NCI-H1930 (cell line): ENCODE measurements at regions not wholly inside any gene's neighbourhood (a gene's known extent, or its start where the extent isn't known, plus 50 kb on each side); places are given as distances from the start of the nearest gene placed in this dataset.

Experiments used
- DNase-seq, 2 experiments: peaks; one replicate each; lab custom pipeline; 2025; lab: John Stamatoyannopoulos, UW

- DNase-seq = no peak
These were observed 50.2 kb upstream of the CDK1 start for GRCh38 chr10:60728056-60728455.

- DNase-seq = no peak
These were observed 52.0 kb upstream of the CDK1 start for GRCh38 chr10:60726257-60726656.

- no peak for DNase-seq
These were observed 55.7 kb upstream of the CDK1 start for GRCh38 chr10:60722623-60723022.

GRCh38 chr10:60719721-60720120, 58.6 kb upstream of the CDK1 start:
- no peak for DNase-seq

GRCh38 chr10:60718886-60719285, 59.4 kb upstream of the CDK1 start:
- DNase-seq = no peak

- DNase-seq = no peak
These were observed 60.4 kb upstream of the CDK1 start for GRCh38 chr10:60717852-60718251.

- no peak for DNase-seq
These were observed 64.0 kb upstream of the CDK1 start for GRCh38 chr10:60714233-60714632.

GRCh38 chr10:60711496-60711895, 66.8 kb upstream of the CDK1 start:
- DNase-seq = no peak

GRCh38 chr10:60710041-60710440, 68.2 kb upstream of the CDK1 start:
- no peak for DNase-seq

- DNase-seq = no peak
These were observed 69.6 kb upstream of the CDK1 start for GRCh38 chr10:60708666-60709065.

GRCh38 chr10:60707841-60708240, 70.4 kb upstream of the CDK1 start:
- no peak for DNase-seq

- no peak for DNase-seq
These were observed 72.1 kb upstream of the CDK1 start for GRCh38 chr10:60706146-60706545.

GRCh38 chr10:60705376-60705775, 72.9 kb upstream of the CDK1 start:
- DNase-seq = no peak

- no peak for DNase-seq
These were observed 73.8 kb upstream of the CDK1 start for GRCh38 chr10:60704471-60704870.

- DNase-seq = no peak
These were observed 74.8 kb upstream of the CDK1 start for GRCh38 chr10:60703266-60704041.

GRCh38 chr10:60687679-60688078, 90.6 kb upstream of the CDK1 start:
- DNase-seq = no peak

- DNase-seq = no peak
These were observed 94.2 kb upstream of the CDK1 start for GRCh38 chr10:60684091-60684490.

- DNase-seq = no peak
These were observed 97.2 kb upstream of the CDK1 start for GRCh38 chr10:60681103-60681502.

GRCh38 chr10:60679388-60679990, 98.8 kb upstream of the CDK1 start:
- DNase-seq = no peak

- no peak for DNase-seq
These were observed 99.3 kb upstream of the CDK1 start for GRCh38 chr10:60678978-60679377.

- DNase-seq = no peak
These were observed 100.6 kb upstream of the CDK1 start for GRCh38 chr10:60677531-60678129.

- no peak for DNase-seq
These were observed 103.0 kb upstream of the CDK1 start for GRCh38 chr10:60675236-60675635.

GRCh38 chr10:60669501-60669900, 108.8 kb upstream of the CDK1 start:
- no peak for DNase-seq
